ENCODE measurements at regions not wholly inside any gene's neighbourhood (a gene's known extent, or its start where the extent isn't known, plus 50 kb on each side); places are given as distances from the start of the nearest gene placed in this dataset.
A peak's percentile ranks its signal among the peaks of the same experiment; 100 is the strongest.

- peak; percentile 74 to 79 for DNase-seq
Measured at GRCh38 chr10:83165265-83165664, 974.0 kb upstream of the GHITM start.

- DNase-seq: no peak
Measured at GRCh38 chr10:83166344-83166743, 973.0 kb upstream of the GHITM start.

GRCh38 chr10:83167081-83167480 lies 972.2 kb upstream of the GHITM start:
- no peak for DNase-seq

GRCh38 chr10:83176901-83177300 lies 962.4 kb upstream of the GHITM start:
- DNase-seq: no peak

GRCh38 chr10:83178526-83178925 lies 960.8 kb upstream of the GHITM start:
- DNase-seq: no peak

GRCh38 chr10:83179371-83179770 lies 959.9 kb upstream of the GHITM start:
- DNase-seq: no peak

- DNase-seq: no peak
Measured at GRCh38 chr10:83182076-83182475, 957.2 kb upstream of the GHITM start.

- DNase-seq: no peak
Measured at GRCh38 chr10:83184641-83185040, 954.7 kb upstream of the GHITM start.

GRCh38 chr10:83190614-83191013 lies 948.7 kb upstream of the GHITM start:
- no peak for DNase-seq

GRCh38 chr10:83193026-83193425 lies 946.3 kb upstream of the GHITM start:
- DNase-seq: peak in 1 of 2 donors; percentile 13

GRCh38 chr10:83195021-83195420 lies 944.3 kb upstream of the GHITM start:
- no peak for DNase-seq

GRCh38 chr10:83199374-83199773 lies 939.9 kb upstream of the GHITM start:
- DNase-seq: no peak

GRCh38 chr10:83205861-83206260 lies 933.4 kb upstream of the GHITM start:
- peak in 1 of 2 donors; percentile 6 for DNase-seq

GRCh38 chr10:83212632-83213334 lies 926.5 kb upstream of the GHITM start:
- DNase-seq: no peak

- no peak for DNase-seq
Measured at GRCh38 chr10:83214136-83214535, 925.2 kb upstream of the GHITM start.

GRCh38 chr10:83218205-83218604 lies 921.1 kb upstream of the GHITM start:
- DNase-seq: no peak

- DNase-seq: no peak
Measured at GRCh38 chr10:83222300-83222699, 917.0 kb upstream of the GHITM start.

- no peak for DNase-seq
Measured at GRCh38 chr10:83222832-83223742, 916.2 kb upstream of the GHITM start.

- no peak for DNase-seq
Measured at GRCh38 chr10:83225781-83226180, 913.5 kb upstream of the GHITM start.

GRCh38 chr10:83229991-83230390 lies 909.3 kb upstream of the GHITM start:
- no peak for DNase-seq

GRCh38 chr10:83233691-83234090 lies 905.6 kb upstream of the GHITM start:
- no peak for DNase-seq

GRCh38 chr10:83248106-83248631 lies 891.1 kb upstream of the GHITM start:
- DNase-seq: no peak

- no peak for DNase-seq
Measured at GRCh38 chr10:83250396-83250795, 888.9 kb upstream of the GHITM start.

Data from right lung (tissue), 2 donors.